ENCODE measurements at regions not wholly inside any gene's neighbourhood (a gene's known extent, or its start where the extent isn't known, plus 50 kb on each side); places are given as distances from the start of the nearest gene placed in this dataset.

GRCh38 chr4:20085653-20086052 lies 166.1 kb upstream of the SLIT2 start:
- no peak for DNase-seq
- 88% methylated on average over 1 of the region's 1 CpG for WGBS, 2 donors (ENCODE audit: low coverage in 1 of 2)
- no peak overlapping the region for H3K4me3 ChIP-seq
- no peak for TF ChIP-seq POLR2AphosphoS5 (IDR thresholded peaks at IDR 0.05)
- TF ChIP-seq POLR2A (IDR thresholded peaks at IDR 0.05): no peak
- no peak for TF ChIP-seq EP300 (IDR thresholded peaks at IDR 0.05; ENCODE audit: low read depth)
- TF ChIP-seq, protein P1, sequence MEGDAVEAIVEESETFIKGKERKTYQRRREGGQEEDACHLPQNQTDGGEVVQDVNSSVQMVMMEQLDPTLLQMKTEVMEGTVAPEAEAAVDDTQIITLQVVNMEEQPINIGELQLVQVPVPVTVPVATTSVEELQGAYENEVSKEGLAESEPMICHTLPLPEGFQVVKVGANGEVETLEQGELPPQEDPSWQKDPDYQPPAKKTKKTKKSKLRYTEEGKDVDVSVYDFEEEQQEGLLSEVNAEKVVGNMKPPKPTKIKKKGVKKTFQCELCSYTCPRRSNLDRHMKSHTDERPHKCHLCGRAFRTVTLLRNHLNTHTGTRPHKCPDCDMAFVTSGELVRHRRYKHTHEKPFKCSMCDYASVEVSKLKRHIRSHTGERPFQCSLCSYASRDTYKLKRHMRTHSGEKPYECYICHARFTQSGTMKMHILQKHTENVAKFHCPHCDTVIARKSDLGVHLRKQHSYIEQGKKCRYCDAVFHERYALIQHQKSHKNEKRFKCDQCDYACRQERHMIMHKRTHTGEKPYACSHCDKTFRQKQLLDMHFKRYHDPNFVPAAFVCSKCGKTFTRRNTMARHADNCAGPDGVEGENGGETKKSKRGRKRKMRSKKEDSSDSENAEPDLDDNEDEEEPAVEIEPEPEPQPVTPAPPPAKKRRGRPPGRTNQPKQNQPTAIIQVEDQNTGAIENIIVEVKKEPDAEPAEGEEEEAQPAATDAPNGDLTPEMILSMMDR (IDR thresholded peaks at IDR 0.05): no peak
- no peaks in the 10 kb centered on the region for H3K36me3 ChIP-seq
- H3K9me3 ChIP-seq: no peaks in the 10 kb centered on the region
- H3K27me3 ChIP-seq: no peaks in the 10 kb centered on the region
- no peaks in the 10 kb centered on the region for H3K4me1 ChIP-seq
- intact Hi-C loops (cut with DNase I; ENCODE audit: low total_unique reads): loop anchor here (5.0 kb wide), 1 partner anchor 757 kb away; no protein-coding TSS in a partner anchor
- in situ Hi-C loops (cut with MboI; ENCODE audit: low pct_ligation_motif_present in 1 of 4, low pct_unique_long_range_greater_than_20kb in 1 of 4, low sequenced_read_pairs in 3 of 4): no loop called here
- H3K27ac ChIP-seq: no peak overlapping the region

GRCh38 chr4:20085156-20085555 lies 166.5 kb upstream of the SLIT2 start:
- intact Hi-C loops (cut with DNase I; ENCODE audit: low total_unique reads) (loop anchor here (5.0 kb wide), 1 partner anchor 757 kb away; no protein-coding TSS in a partner anchor), in situ Hi-C loops (cut with MboI; ENCODE audit: low pct_ligation_motif_present in 1 of 4, low pct_unique_long_range_greater_than_20kb in 1 of 4, low sequenced_read_pairs in 3 of 4) (no loop called here)
- H3K27me3 ChIP-seq: no peaks in the 10 kb centered on the region
- no peak for DNase-seq
- H3K27ac ChIP-seq: no peak overlapping the region
- H3K4me1 ChIP-seq: no peaks in the 10 kb centered on the region
- no peaks in the 10 kb centered on the region for H3K9me3 ChIP-seq
- 86 to 94% methylated on average over 3 of the region's 3 CpGs for WGBS, 2 donors (ENCODE audit: low coverage in 1 of 2)
- no peak overlapping the region for H3K4me3 ChIP-seq
- H3K36me3 ChIP-seq: no peaks in the 10 kb centered on the region
- no peak for TF ChIP-seq POLR2A (IDR thresholded peaks at IDR 0.05)
- TF ChIP-seq EP300 (IDR thresholded peaks at IDR 0.05; ENCODE audit: low read depth): no peak
- TF ChIP-seq POLR2AphosphoS5 (IDR thresholded peaks at IDR 0.05): no peak
- TF ChIP-seq, protein P1 (IDR thresholded peaks at IDR 0.05): no peak

DNA sequence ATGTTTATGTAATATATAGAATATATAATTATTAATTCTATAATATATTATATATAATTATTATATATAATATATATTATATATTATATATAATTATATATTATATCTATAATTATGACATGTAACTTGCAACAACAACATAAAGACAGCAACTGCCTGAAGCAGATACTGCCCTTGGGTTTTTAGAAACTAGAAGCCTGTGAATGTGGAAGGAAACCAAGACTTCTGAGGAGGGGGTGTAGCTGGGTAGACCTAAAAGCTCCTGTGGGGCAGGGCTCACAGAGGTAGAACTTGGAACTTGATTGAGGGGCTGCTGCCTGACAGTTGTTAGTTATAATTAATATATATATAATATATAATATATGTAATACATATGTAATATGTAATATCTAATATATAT lies 167.2 kb upstream of the SLIT2 start:
- Histone ChIP-seq H3K27me3 (no peaks in the 10 kb centered on the region), H3K36me3 (no peaks in the 10 kb centered on the region), H3K4me3 (no peak overlapping the region), H3K4me1 (no peaks in the 10 kb centered on the region), H3K9me3 (no peaks in the 10 kb centered on the region), H3K27ac (no peak overlapping the region)
- in situ Hi-C loops (cut with MboI; ENCODE audit: low pct_ligation_motif_present in 1 of 4, low pct_unique_long_range_greater_than_20kb in 1 of 4, low sequenced_read_pairs in 3 of 4) (no loop called here), intact Hi-C loops (cut with DNase I; ENCODE audit: low total_unique reads) (no loop called here)
- no peak for TF ChIP-seq POLR2A (IDR thresholded peaks at IDR 0.05)
- TF ChIP-seq, protein P1 (IDR thresholded peaks at IDR 0.05): no peak
- TF ChIP-seq EP300 (IDR thresholded peaks at IDR 0.05; ENCODE audit: low read depth): no peak
- TF ChIP-seq POLR2AphosphoS5 (IDR thresholded peaks at IDR 0.05): no peak
- no peak for DNase-seq

DNA sequence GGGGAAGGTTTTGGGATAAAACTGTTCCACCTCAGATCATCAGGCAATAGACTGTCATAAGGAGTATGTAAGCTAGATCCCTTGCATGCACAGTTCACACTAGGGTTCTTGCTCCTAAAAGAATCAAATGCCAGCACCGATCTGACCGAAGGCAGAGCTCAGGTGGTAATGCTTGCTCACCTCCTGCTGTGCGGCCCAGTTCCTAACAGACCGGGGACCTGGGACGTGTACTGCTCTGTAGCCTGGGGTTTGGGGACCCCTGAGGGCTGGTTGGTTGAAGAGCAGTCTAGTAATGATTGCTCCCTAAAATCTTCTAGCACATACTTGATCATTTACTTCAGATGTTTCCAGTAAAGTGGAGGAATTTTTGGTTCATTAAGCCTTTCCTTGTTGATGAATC lies 173.1 kb upstream of the SLIT2 start:
- no peaks in the 10 kb centered on the region for H3K9me3 ChIP-seq
- in situ Hi-C loops (cut with MboI; ENCODE audit: low pct_ligation_motif_present in 1 of 4, low pct_unique_long_range_greater_than_20kb in 1 of 4, low sequenced_read_pairs in 3 of 4): no loop called here
- no peak for DNase-seq
- H3K27me3 ChIP-seq: no peaks in the 10 kb centered on the region
- H3K27ac ChIP-seq: no peak overlapping the region
- TF ChIP-seq POLR2AphosphoS5 (IDR thresholded peaks at IDR 0.05): no peak
- TF ChIP-seq EP300 (IDR thresholded peaks at IDR 0.05; ENCODE audit: low read depth): no peak
- TF ChIP-seq, protein P1 (IDR thresholded peaks at IDR 0.05): no peak
- no peak for TF ChIP-seq POLR2A (IDR thresholded peaks at IDR 0.05)
- no peak overlapping the region for H3K4me3 ChIP-seq
- H3K4me1 ChIP-seq: peaks cover 0 to 12% (median 8%) of the 10 kb centered on the region in 4 donors
- 94% methylated on average over 5 of the region's 5 CpGs; no CpG with 5 or more reads in 1 of the 2 donors for WGBS, 2 donors (ENCODE audit: low coverage in 1 of 2)
- intact Hi-C loops (cut with DNase I; ENCODE audit: low total_unique reads): no loop called here
- H3K36me3 ChIP-seq: no peaks in the 10 kb centered on the region

Data from transverse colon (tissue), 4 donors.